ENCODE measurements at regions not wholly inside any gene's neighbourhood (a gene's known extent, or its start where the extent isn't known, plus 50 kb on each side); places are given as distances from the start of the nearest gene placed in this dataset.
"Not testable (repeated sequence)": the region's sequence is repeated elsewhere in the genome, so short reads cannot be mapped to it uniquely, and the experiment has no call there.

- not testable (repeated sequence) for TF ChIP-seq CTCF (conservative IDR thresholded peaks at IDR 0.05); ZFX (IDR thresholded peaks at IDR 0.05)
Observed at GRCh38 chr5:110887170-110887569, 148.4 kb downstream of the SLC25A46 start.

All from C4-2B (cell line).